HG03196 (cell line): ENCODE measurements at regions not wholly inside any gene's neighbourhood (a gene's known extent, or its start where the extent isn't known, plus 50 kb on each side); places are given as distances from the start of the nearest gene placed in this dataset.

Source experiments
- ATAC-seq: cut with Tn5 transposase; IDR thresholded peaks from one replicate; pipeline ENCODE4 v1.9.1; 2021; ENCODE audit not compliant: unreplicated experiment

- ATAC-seq: peak; percentile 60
Observed at GRCh38 chr1:29711582-29712283, 475.4 kb downstream of the PTPRU start.

DNA sequence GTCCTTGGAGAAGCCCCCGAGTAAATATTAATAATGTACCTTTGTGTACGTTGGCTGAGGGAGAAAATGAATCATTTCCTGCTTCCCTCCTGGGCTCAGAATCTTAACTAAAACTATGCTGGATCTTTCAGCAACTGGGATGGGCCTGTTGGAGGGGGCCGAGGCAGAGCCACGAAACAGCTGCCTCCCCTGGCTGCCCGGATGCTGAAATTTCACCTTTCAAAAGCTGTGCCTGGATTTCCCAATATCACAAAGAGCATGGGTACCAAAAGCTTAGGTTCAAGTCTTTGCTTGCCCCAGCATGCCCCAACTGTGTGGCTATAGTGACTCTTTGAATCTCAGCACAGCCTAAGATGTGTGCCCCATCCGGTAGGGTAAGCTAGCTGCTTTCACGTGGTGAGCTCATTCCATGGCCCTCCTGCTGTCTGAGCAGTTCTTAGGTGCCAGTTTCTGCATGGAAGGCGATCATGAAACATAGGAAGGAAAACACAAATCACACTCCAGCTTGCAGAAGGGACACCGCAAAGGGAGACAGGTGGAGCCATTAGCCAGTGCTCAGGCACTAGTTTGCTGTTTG lies 473.5 kb downstream of the PTPRU start:
- ATAC-seq: no peak

GRCh38 chr1:29708796-29709703 lies 472.7 kb downstream of the PTPRU start:
- ATAC-seq: no peak

GRCh38 chr1:29708381-29708780 lies 472.1 kb downstream of the PTPRU start:
- no peak for ATAC-seq

GRCh38 chr1:29707796-29708195 lies 471.5 kb downstream of the PTPRU start:
- no peak for ATAC-seq

DNA sequence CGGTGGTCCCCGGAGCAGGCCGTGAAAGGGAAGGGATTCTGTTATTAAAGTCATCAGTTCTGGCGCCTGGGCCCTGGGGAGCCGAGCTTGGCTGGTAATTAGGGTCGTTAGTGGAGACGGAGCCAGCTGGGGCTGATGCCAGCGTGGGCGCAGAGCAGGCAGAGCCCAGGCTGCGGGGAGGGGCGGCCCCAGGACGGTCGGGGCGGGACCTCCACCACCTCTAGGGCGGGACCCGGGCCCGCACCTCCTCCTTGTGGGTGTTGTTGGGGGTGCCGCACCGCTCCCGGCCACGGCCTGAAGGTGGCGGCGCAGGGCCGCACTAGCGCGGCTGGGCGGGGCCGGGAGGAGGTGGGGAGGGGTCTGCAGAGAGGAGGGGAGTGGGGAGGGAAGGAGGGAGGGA lies 470.6 kb downstream of the PTPRU start:
- no peak for ATAC-seq

GRCh38 chr1:29704430-29704829 lies 468.1 kb downstream of the PTPRU start:
- no peak for ATAC-seq

- ATAC-seq: no peak
Observed at GRCh38 chr1:29703596-29704370, 467.5 kb downstream of the PTPRU start.

DNA sequence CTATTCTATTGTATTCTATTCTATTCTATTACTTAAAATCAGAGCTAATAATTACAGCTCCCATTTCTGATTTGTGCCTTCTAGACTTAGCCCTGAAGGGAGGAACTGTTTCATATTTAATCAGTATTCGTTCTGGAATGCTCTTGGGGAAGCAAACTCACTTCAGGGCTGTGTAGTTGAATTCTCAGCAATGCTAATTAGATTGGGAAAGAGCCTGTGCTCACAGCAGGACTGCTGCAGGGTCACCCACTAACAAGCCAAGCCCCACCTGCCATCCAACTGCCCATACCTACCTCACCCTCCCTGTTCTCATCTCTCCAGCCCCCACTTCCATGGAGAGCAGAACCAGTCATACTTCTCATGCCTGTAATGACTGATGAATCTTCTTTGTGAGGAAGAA lies 464.2 kb downstream of the PTPRU start:
- no peak for ATAC-seq

DNA sequence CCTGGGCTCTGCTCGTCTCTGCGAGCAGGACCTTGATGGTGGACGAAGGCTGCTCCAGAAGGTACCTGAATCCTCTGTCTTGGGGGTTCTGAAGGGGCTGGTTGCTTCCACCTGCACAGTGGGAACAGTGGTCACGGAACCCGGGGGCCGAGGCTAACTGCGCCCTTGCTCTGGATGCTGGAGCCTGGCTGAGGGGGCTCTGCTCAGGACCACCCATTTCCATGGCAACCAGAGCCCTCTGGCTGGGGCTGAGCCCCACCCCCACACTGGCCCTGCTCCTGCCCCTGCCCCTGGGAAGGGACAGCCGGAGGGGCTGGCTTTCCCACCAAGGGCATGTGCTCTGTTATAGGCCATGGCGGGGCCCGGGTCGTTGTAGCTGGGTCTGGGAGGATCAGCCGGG lies 462.3 kb downstream of the PTPRU start:
- no peak for ATAC-seq

- no peak for ATAC-seq
Observed at GRCh38 chr1:29698033-29698432, 461.7 kb downstream of the PTPRU start.

DNA sequence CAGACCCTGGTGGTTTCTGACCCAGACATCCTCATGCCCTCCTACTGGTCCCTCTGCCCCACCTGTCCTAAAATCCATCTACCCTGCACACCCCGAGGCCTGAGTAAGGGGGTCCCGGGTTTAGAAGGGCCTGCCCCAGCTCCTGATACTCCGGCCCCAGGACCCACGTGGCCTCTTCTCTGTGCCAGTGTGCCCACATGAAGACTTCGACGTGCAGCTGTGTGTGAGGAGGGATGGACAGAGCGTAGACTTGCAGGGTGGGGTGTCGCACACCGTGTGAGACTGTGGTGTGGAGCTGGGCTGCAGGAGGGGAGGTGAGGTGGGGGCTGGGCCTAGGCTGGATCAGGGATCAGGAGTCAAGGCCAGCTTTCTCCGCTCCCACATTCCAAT lies 461.1 kb downstream of the PTPRU start:
- no peak for ATAC-seq

- ATAC-seq: no peak
Observed at GRCh38 chr1:29696656-29697390, 460.5 kb downstream of the PTPRU start.

DNA sequence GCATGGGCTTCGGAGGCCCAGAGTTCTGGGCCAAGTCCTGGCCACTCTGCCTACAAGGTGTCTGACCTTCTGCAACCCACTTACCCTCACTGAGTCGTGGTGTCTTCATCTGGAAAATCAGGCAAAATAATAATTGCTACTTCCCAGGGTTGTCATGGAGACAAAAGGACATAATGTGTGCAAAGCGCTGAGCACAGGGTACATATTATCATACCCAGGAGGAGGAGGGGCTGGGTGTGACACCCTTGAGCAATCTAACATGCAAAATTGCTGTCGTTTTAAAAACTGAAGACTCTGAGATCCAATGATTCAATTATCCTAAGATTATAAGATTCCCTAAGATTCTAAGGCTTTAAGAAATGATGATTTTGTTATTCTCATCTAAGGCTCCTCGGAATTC lies 459.5 kb downstream of the PTPRU start:
- ATAC-seq: no peak

DNA sequence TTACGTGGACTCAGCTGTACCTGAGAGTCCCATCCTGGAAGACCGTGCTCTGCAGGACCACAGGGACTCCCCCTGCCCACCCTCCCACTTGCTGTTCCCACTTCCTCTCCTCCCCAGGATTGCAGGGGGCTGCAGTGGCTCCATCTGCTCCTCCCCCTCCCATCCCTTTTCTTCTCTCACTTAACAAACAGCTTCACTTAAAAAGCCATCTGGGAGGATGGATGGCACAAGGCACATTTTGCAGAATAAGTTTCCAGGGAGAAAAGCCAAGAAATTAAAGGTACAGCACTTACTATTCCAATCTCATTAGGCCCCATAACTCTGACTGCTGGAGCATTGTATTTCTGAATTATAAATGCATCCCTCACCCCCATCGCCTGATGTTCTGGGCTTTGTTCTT lies 458.7 kb downstream of the PTPRU start:
- ATAC-seq: no peak

- no peak for ATAC-seq
Observed at GRCh38 chr1:29691499-29691898, 455.2 kb downstream of the PTPRU start.

- ATAC-seq: no peak
Observed at GRCh38 chr1:29690156-29690555, 453.8 kb downstream of the PTPRU start.

- ATAC-seq: no peak
Observed at GRCh38 chr1:29689372-29690030, 453.2 kb downstream of the PTPRU start.

- ATAC-seq: no peak
Observed at GRCh38 chr1:29688471-29689365, 452.4 kb downstream of the PTPRU start.
